RWPE1 (cell line): ENCODE measurements at regions not wholly inside any gene's neighbourhood (a gene's known extent, or its start where the extent isn't known, plus 50 kb on each side); places are given as distances from the start of the nearest gene placed in this dataset.

Experiments
- CTCF ChIA-PET: fragments of 350-600 bp; sonication (Branson Sonifier 250); formaldehyde crosslinking; extraction: SDS; loops from one replicate; lab custom pipeline; 2021; lab: Yijun Ruan, JAX
- POLR2A ChIA-PET: fragments of 400-600 bp; formaldehyde crosslinking; extraction: SDS; loops from one replicate; lab custom pipeline; 2020; ENCODE audit warnings: antibody characterized with exemption; ENCODE audit not compliant: low non-redundant PET; lab: Yijun Ruan, JAX
- DNase-seq: peaks from one replicate; pipeline ENCODE4 v3.0.0; 2012; ENCODE audit warnings: low spot score
- H3K27ac ChIP-seq: fragments of 450-650 bp; 2 replicates; pipeline ENCODE4 v1.5.1; 2017
- TF ChIP-seq, protein P1 (sequence below): fragments of 450-650 bp; conservative IDR thresholded peaks from 2 replicates; pipeline ENCODE4 v1.5.1; 2017; ENCODE audit warnings: low read depth, mild to moderate bottlenecking

DNA sequence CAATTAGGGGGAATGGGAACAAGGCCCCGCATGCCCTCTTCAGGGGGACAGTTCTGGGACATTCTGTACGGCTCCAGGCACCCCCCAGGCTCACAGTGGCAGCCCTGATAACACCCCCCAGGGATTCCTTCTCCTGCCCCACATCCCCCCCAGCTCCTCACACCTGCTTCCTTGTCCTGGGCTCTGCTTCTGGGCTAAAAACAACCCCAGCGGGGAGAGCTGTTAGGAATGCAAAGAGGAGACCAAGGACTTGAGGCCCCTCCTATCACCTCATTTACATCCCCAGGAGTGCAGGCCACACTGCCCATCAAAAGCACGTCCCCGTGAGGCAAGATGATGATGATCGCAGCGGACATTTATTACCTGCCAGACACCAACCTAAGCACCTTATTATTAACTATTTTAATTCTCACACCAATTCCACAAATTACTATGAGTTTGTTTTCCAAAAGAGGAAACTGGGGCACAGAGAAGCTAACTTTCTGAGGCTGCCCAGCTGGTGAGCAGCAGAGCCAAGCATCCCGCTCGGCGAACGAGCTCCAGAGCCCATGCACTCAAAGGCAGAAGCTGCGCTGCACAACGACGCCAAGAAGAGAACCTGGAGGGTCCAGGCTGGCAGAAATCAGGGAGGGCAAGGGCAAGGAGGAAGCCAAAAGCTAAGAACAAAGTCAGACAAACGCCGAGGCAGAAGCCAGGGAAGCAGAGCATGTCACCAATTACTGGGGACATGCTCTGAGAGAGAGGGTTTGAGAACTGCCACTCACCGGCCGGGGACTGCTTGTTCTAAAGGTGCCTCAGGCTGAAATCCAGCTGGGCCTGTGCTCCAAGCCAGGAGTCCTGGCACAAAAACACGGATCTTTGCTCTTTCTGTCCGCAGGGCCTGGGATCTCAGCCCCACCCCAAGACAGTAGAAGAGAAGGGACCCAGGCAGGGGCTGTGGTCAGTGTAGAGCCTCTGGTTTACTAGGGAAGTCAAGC lies 76.2 kb upstream of the NSMCE3 start:
- POLR2A ChIA-PET: no interaction called here
- H3K27ac ChIP-seq: no peak overlapping the region
- no peak for DNase-seq
- CTCF ChIA-PET: no interaction called here
- TF ChIP-seq, protein P1, sequence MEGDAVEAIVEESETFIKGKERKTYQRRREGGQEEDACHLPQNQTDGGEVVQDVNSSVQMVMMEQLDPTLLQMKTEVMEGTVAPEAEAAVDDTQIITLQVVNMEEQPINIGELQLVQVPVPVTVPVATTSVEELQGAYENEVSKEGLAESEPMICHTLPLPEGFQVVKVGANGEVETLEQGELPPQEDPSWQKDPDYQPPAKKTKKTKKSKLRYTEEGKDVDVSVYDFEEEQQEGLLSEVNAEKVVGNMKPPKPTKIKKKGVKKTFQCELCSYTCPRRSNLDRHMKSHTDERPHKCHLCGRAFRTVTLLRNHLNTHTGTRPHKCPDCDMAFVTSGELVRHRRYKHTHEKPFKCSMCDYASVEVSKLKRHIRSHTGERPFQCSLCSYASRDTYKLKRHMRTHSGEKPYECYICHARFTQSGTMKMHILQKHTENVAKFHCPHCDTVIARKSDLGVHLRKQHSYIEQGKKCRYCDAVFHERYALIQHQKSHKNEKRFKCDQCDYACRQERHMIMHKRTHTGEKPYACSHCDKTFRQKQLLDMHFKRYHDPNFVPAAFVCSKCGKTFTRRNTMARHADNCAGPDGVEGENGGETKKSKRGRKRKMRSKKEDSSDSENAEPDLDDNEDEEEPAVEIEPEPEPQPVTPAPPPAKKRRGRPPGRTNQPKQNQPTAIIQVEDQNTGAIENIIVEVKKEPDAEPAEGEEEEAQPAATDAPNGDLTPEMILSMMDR: no peak

DNA sequence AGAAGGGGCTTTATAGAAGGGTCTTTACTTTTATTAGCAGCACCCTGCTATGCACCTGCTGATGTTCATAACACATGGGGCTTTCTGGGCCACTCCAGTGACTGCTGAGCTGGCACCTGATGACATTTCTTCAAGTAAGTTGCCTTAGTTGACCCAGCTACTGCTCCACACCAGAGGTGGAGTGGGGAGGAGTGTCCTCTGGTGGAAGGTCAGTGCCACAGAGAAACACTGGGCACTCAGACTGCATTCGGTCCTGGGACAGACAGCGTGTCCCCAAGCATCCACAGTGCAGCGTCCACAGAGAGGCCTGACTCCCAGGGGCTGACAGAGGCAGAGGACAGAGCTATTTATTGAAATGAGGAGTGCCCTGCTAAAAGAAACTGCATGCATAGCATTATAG lies 74.9 kb upstream of the NSMCE3 start:
- H3K27ac ChIP-seq: no peak overlapping the region
- ChIA-PET POLR2A (no interaction called here), CTCF (interaction anchor here (0.7 kb wide), 1 partner anchor 216 kb away, joined by 3 read pairs; no protein-coding TSS in a partner anchor)
- TF ChIP-seq, protein P1: no peak
- DNase-seq: no peak

DNA sequence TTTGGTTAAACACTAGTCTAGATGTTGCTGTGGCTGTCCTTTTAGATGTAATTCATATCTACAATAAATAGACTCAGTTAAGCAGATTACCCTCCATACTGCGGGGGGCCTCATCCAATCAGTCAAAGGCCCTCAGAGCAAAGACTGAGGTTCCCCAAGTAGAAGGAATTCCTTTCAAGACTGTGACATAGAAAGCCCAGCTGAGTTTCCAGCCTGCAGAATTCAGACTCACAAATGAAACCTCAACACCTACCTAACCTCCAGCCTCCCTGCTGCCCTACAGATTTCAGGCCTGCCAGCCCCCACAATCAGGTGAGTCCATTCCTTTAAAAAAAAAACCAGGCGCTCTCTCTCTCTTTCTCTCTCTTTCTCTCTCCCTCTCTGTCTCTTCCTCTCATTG lies 73.6 kb upstream of the NSMCE3 start:
- no peak for DNase-seq
- no peak overlapping the region for H3K27ac ChIP-seq
- POLR2A ChIA-PET: no interaction called here
- TF ChIP-seq, protein P1: no peak
- CTCF ChIA-PET: no interaction called here

DNA sequence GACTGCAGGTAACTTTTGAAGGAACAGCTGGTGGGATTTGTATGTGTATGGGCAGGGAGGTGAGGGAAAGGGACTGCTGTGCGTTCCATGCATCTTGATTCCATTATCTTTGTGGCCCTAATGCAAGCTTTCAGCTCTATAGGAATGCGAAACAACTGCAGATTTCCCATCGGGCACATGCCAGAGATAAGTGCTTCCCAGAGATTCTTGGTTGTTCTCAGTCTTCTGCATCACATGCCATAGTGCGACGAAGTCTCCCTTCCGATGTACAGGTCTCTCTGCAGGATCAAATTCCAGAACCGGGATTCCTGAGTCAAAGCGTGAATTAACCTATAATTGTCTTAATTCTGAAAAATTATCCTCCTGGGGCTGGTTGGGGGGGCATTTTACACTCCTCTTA lies 72.6 kb upstream of the NSMCE3 start:
- no peak overlapping the region for H3K27ac ChIP-seq
- CTCF ChIA-PET: no interaction called here
- TF ChIP-seq, protein P1: no peak
- POLR2A ChIA-PET: no interaction called here
- no peak for DNase-seq

DNA sequence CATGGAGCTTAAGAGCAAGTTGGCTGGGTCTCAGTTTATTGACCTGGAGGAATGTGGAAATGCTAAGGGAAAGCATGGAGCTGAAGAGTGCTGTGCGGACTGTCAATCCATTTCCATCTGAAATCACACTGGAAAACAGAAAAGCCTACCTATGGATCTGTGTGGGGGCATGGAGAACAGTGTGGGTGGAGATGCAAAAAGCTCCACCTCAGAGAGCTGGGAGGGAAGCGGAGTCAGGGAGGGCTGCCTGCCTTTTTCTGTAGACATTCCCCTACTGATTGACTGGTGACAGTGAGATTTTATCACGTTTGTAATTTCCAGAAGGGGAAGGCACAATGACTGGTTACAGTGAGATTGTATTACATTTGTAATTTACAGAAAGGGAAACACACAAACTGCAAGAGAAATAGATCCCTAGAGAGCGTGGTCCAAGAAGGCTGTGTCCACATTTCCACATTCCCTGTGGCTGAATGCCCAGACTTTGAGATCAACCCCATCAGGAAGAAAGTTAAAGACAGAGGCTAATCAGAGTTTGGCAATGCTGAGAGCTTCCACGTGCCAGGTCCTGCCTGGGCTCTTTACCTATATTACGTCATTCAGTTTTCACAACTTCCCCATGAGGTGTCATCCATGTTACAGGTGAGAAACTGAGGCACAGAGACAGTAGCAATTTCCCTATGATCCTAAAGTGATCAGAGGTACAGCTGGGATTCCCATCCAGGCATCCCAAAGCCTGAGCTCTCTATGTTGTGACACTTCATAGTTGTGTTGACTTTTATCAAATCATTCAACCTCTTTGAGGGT lies 67.7 kb upstream of the NSMCE3 start:
- ChIA-PET CTCF (interaction anchor here (0.6 kb wide), 1 partner anchor 65 kb away, joined by 5 read pairs; no protein-coding TSS in a partner anchor), POLR2A (no interaction called here)
- no peak overlapping the region for H3K27ac ChIP-seq
- no peak for DNase-seq
- TF ChIP-seq, protein P1: no peak

DNA sequence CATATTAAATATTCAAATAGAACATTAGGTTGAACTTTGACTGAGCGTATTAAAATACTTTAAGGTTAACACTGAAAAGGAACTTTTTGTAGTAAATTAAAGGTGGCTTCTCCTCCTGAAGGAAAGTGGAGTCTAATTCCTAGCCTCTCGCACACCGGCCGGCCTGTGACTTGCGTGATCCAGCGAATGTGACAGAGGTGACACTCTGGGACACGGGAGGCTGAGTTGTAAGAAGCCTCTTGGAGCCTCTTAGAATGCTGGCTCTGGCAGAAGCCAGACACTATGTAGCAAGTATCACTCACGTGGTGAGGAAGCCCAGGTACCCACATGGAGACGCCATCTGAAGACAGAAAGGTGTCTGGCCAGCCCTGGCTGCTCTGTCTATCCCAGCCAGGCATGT lies 64.9 kb upstream of the NSMCE3 start:
- TF ChIP-seq, protein P1: no peak
- ChIA-PET POLR2A (no interaction called here), CTCF (no interaction called here)
- DNase-seq: no peak
- no peak overlapping the region for H3K27ac ChIP-seq
